ENCODE measurements at regions not wholly inside any gene's neighbourhood (a gene's known extent, or its start where the extent isn't known, plus 50 kb on each side); places are given as distances from the start of the nearest gene placed in this dataset.

DNA sequence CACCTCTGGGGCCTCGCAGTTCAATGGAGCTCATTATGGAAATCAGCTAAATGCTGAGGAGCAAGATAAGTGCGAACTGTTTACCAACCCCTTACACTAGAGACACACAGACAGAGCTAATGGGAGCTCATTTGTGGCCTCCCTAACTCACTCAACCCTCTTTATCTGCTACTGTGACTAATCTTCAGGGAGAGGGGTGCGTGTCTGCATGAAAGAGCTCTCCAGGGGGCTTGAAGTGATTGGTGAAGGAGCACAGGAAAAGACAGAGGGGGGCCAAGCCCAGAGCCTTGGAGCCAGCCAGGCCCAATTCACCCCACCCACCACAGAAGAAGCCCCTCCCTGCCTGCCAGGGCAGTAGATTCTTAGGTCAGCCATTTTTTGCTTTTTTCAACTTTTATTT, 466.8 kb upstream of the BRINP1 start:
- no peak overlapping the region for H3K4me2 ChIP-seq (ENCODE audit: low read length)
- H3K36me3 ChIP-seq (ENCODE audit: control insufficient read depth in 1 of 2, insufficient read depth in 2 of 2, low read length in 2 of 2): no peaks in the 10 kb centered on the region
- H3K4me1 ChIP-seq (ENCODE audit: control insufficient read depth in 1 of 2, insufficient read depth in 2 of 2, low read length in 2 of 2): no peaks in the 10 kb centered on the region
- H3K4me3 ChIP-seq (replicated peaks in 1 of 2; ENCODE audit: low read depth in 1 of 2, low read length in 2 of 2): no peak overlapping the region
- H2AFZ ChIP-seq (ENCODE audit: low read depth, low read length, poor library complexity, severe bottlenecking): no peak overlapping the region
- ChIA-PET CTCF (no interaction called here), RAD21 (ENCODE audit: low non-redundant PET in 1 of 2, low total read pairs in 2 of 2, uncharacterized antibody in 2 of 2, unreplicated experiment in 2 of 2) (no interaction called here), POLR2A (no interaction called here)
- intact Hi-C loops (cut with micrococcal nuclease): no loop called here
- H3K79me2 ChIP-seq (ENCODE audit: insufficient read depth, low read length): no peaks in the 10 kb centered on the region
- no peaks in the 10 kb centered on the region for H3K9me3 ChIP-seq (ENCODE audit: control insufficient read depth in 1 of 2, insufficient read depth in 1 of 2, low read depth in 1 of 2, low read length in 2 of 2)
- ATAC-seq: no peak
- H3K27me3 ChIP-seq (ENCODE audit: insufficient read depth, low read length): 0 out of 2 replicates have a peak, but pooled peaks cover under 1% of the 10 kb centered on the region
- TF ChIP-seq TCF7L2 (IDR thresholded peaks at IDR 0.05; ENCODE audit: borderline replicate concordance, extremely low read depth, insufficient read depth, insufficient read length) (no peak), ELF1 (IDR thresholded peaks at IDR 0.05; ENCODE audit: borderline replicate concordance, low read depth) (no peak), CEBPB (IDR thresholded peaks at IDR 0.05; ENCODE audit: low read depth) (no peak), SRF (IDR thresholded peaks at IDR 0.05; ENCODE audit: low read depth) (no peak), POLR2A (IDR thresholded peaks at IDR 0.05; ENCODE audit: borderline replicate concordance, extremely low read depth, insufficient read depth, insufficient read length) (no peak), ZBTB33 (IDR thresholded peaks at IDR 0.05; ENCODE audit: extremely low read depth, insufficient replicate concordance, low read length) (no peak), ZNF274 (IDR thresholded peaks at IDR 0.05; ENCODE audit: low read depth, low read length) (no peak), YY1 (IDR thresholded peaks at IDR 0.05; ENCODE audit: extremely low read depth, insufficient replicate concordance, low read depth, low read length) (no peak), SIN3A (IDR thresholded peaks at IDR 0.05; ENCODE audit: low read depth) (no peak), POLR2AphosphoS5 (IDR thresholded peaks at IDR 0.05; ENCODE audit: low read depth, low read length) (no peak), SP1 (IDR thresholded peaks at IDR 0.05; ENCODE audit: low read depth) (no peak), JUND (IDR thresholded peaks at IDR 0.05) (no peak), ZFX (IDR thresholded peaks at IDR 0.05) (no peak)
- TF ChIP-seq, protein P1, sequence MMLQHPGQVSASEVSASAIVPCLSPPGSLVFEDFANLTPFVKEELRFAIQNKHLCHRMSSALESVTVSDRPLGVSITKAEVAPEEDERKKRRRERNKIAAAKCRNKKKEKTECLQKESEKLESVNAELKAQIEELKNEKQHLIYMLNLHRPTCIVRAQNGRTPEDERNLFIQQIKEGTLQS (IDR thresholded peaks at IDR 0.05): no peak
- TF ChIP-seq, protein P2, sequence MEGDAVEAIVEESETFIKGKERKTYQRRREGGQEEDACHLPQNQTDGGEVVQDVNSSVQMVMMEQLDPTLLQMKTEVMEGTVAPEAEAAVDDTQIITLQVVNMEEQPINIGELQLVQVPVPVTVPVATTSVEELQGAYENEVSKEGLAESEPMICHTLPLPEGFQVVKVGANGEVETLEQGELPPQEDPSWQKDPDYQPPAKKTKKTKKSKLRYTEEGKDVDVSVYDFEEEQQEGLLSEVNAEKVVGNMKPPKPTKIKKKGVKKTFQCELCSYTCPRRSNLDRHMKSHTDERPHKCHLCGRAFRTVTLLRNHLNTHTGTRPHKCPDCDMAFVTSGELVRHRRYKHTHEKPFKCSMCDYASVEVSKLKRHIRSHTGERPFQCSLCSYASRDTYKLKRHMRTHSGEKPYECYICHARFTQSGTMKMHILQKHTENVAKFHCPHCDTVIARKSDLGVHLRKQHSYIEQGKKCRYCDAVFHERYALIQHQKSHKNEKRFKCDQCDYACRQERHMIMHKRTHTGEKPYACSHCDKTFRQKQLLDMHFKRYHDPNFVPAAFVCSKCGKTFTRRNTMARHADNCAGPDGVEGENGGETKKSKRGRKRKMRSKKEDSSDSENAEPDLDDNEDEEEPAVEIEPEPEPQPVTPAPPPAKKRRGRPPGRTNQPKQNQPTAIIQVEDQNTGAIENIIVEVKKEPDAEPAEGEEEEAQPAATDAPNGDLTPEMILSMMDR (IDR thresholded peaks at IDR 0.05 in 2 of 3, conservative IDR thresholded peaks at IDR 0.05 in 1 of 3; ENCODE audit: borderline replicate concordance in 1 of 3, insufficient read depth in 1 of 3, low read depth in 2 of 3, low read length in 2 of 3): no peak
- H4K20me1 ChIP-seq (ENCODE audit: insufficient read depth): no peaks in the 10 kb centered on the region
- no TSS peak for BruUV-seq (replicated peaks)
- no peak for DNase-seq (ENCODE audit: low read depth, low spot score)
- no peaks in the 10 kb centered on the region for H3K9me2 ChIP-seq (ENCODE audit: insufficient read depth)
- no peak overlapping the region for H3K27ac ChIP-seq (ENCODE audit: low read depth, low read length)
- H3K9ac ChIP-seq (ENCODE audit: low read length): no peak overlapping the region

All from HCT116 (cell line).